ENCODE measurements at regions not wholly inside any gene's neighbourhood (a gene's known extent, or its start where the extent isn't known, plus 50 kb on each side); places are given as distances from the start of the nearest gene placed in this dataset.

GRCh38 chr4:37516057-37516775, 170.0 kb downstream of the RELL1 start:
- no peak for FAIRE-seq
- POLR2A ChIA-PET, result no interaction called here
- CTCF ChIA-PET, result interaction anchor here (1.0 kb wide), 1 partner anchor 598 kb away, joined by 3 read pairs; no protein-coding TSS in a partner anchor
- no peak for DNase-seq (ENCODE audit: low read depth in 1 of 2, low spot score in 1 of 2)
- no peaks in the 10 kb centered on the region for H3K4me1 ChIP-seq
- TF ChIP-seq RCOR1 (IDR thresholded peaks at IDR 0.05; ENCODE audit: low read depth, low read length) (no peak), NR3C1 (IDR thresholded peaks at IDR 0.05) (no peak), RFX5 (IDR thresholded peaks at IDR 0.05) (no peak), RAD21 (conservative IDR thresholded peaks at IDR 0.05 in 1 of 2, IDR thresholded peaks at IDR 0.05 in 1 of 2) (no peak), GATA3 (IDR thresholded peaks at IDR 0.05; ENCODE audit: borderline replicate concordance) (no peak), CBX8 (IDR thresholded peaks at IDR 0.05) (no peak), EHF (CRISPR knock-in tag; IDR thresholded peaks at IDR 0.05) (no peak), HOXB13 (CRISPR knock-in tag; IDR thresholded peaks at IDR 0.05; ENCODE audit: low read depth) (no peak), KDM5A (IDR thresholded peaks at IDR 0.05) (no peak), EHMT2 (IDR thresholded peaks at IDR 0.05; ENCODE audit: low read depth) (no peak), RARB (CRISPR knock-in tag; IDR thresholded peaks at IDR 0.05) (no peak), FOXS1 (CRISPR knock-in tag; IDR thresholded peaks at IDR 0.05) (no peak), CHD2 (IDR thresholded peaks at IDR 0.05; ENCODE audit: low read length, partially characterized antibody) (no peak)
- TF ChIP-seq, protein P1, sequence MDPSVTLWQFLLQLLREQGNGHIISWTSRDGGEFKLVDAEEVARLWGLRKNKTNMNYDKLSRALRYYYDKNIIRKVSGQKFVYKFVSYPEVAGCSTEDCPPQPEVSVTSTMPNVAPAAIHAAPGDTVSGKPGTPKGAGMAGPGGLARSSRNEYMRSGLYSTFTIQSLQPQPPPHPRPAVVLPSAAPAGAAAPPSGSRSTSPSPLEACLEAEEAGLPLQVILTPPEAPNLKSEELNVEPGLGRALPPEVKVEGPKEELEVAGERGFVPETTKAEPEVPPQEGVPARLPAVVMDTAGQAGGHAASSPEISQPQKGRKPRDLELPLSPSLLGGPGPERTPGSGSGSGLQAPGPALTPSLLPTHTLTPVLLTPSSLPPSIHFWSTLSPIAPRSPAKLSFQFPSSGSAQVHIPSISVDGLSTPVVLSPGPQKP (IDR thresholded peaks at IDR 0.05; ENCODE audit: low read depth, low read length), result no peak
- TF ChIP-seq, protein P2, sequence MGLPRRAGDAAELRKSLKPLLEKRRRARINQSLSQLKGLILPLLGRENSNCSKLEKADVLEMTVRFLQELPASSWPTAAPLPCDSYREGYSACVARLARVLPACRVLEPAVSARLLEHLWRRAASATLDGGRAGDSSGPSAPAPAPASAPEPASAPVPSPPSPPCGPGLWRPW (IDR thresholded peaks at IDR 0.05), result no peak
- TF ChIP-seq, protein P3, sequence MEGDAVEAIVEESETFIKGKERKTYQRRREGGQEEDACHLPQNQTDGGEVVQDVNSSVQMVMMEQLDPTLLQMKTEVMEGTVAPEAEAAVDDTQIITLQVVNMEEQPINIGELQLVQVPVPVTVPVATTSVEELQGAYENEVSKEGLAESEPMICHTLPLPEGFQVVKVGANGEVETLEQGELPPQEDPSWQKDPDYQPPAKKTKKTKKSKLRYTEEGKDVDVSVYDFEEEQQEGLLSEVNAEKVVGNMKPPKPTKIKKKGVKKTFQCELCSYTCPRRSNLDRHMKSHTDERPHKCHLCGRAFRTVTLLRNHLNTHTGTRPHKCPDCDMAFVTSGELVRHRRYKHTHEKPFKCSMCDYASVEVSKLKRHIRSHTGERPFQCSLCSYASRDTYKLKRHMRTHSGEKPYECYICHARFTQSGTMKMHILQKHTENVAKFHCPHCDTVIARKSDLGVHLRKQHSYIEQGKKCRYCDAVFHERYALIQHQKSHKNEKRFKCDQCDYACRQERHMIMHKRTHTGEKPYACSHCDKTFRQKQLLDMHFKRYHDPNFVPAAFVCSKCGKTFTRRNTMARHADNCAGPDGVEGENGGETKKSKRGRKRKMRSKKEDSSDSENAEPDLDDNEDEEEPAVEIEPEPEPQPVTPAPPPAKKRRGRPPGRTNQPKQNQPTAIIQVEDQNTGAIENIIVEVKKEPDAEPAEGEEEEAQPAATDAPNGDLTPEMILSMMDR (IDR thresholded peaks at IDR 0.05), result no peak
- no peak overlapping the region for H3K27ac ChIP-seq
- no peaks in the 10 kb centered on the region for H3K9me3 ChIP-seq
- ATAC-seq, result no peak
- H3K4me3 ChIP-seq, result no peak overlapping the region
- no peak overlapping the region for H3K4me2 ChIP-seq
- WGBS (ENCODE audit: missing lambda C conversion rate), result 15% methylated on average over 7 of the region's 7 CpGs

DNA sequence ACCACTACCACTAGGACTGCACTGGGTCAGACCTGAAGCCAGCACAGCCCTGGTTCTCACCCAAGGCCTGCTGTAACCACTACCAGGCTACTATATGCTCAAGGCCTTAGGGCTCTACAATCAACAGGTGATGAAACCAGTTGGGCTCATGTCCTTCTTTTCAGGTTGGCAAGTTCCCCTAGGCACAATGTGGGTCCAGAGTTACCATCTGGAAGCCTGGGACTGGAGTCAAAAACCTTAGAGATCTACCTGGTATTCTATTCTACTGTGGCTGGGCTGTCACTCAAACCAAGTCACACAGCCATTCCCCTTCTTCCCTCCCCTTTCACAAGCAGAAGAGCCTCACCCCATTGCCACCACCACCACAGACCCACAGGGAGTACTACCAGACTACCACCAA, 175.6 kb downstream of the RELL1 start:
- ChIA-PET POLR2A (no interaction called here), CTCF (no interaction called here)
- no peak for TF ChIP-seq POLR2A (IDR thresholded peaks at IDR 0.05; ENCODE audit: low read length)
- TF ChIP-seq ESRRA (IDR thresholded peaks at IDR 0.05; ENCODE audit: borderline replicate concordance, low read length), result no peak
- TF ChIP-seq FOSB (CRISPR knock-in tag; IDR thresholded peaks at IDR 0.05), result no peak
- TF ChIP-seq ZSCAN20 (CRISPR knock-in tag; IDR thresholded peaks at IDR 0.05), result no peak
- no peak for TF ChIP-seq NR3C1 (IDR thresholded peaks at IDR 0.05)
- TF ChIP-seq ZNF302 (CRISPR knock-in tag; IDR thresholded peaks at IDR 0.05), result no peak
- TF ChIP-seq NPAS2 (CRISPR knock-in tag; IDR thresholded peaks at IDR 0.05; ENCODE audit: borderline replicate concordance), result no peak
- TF ChIP-seq EHMT2 (IDR thresholded peaks at IDR 0.05; ENCODE audit: low read depth), result no peak
- TF ChIP-seq CEBPB (IDR thresholded peaks at IDR 0.05), result no peak
- no peak for TF ChIP-seq ZC3H11A (IDR thresholded peaks at IDR 0.05)
- no peak for TF ChIP-seq JUNB (IDR thresholded peaks at IDR 0.05)
- TF ChIP-seq CHD4 (IDR thresholded peaks at IDR 0.05; ENCODE audit: borderline replicate concordance), result no peak
- TF ChIP-seq EP300 (IDR thresholded peaks at IDR 0.05), result no peak
- no peak for TF ChIP-seq RCOR1 (IDR thresholded peaks at IDR 0.05; ENCODE audit: low read depth, low read length)
- no peak for TF ChIP-seq TFCP2L1 (CRISPR knock-in tag; IDR thresholded peaks at IDR 0.05)
- TF ChIP-seq PHF8 (IDR thresholded peaks at IDR 0.05; ENCODE audit: borderline replicate concordance, low read depth), result no peak
- no peak for TF ChIP-seq RFX5 (IDR thresholded peaks at IDR 0.05)
- TF ChIP-seq HOXB13 (CRISPR knock-in tag; IDR thresholded peaks at IDR 0.05; ENCODE audit: low read depth), result no peak
- Histone ChIP-seq H3K4me3 (no peak overlapping the region), H3K4me2 (no peak overlapping the region), H3K4me1 (no peaks in the 10 kb centered on the region), H3K9me3 (no peaks in the 10 kb centered on the region), H3K27ac (no peak overlapping the region)
- FAIRE-seq (no peak), ATAC-seq (no peak), DNase-seq (ENCODE audit: low read depth in 1 of 2, low spot score in 1 of 2) (no peak)

Data from A549 (cell line).